HCT116 (cell line): ENCODE measurements at regions not wholly inside any gene's neighbourhood (a gene's known extent, or its start where the extent isn't known, plus 50 kb on each side); places are given as distances from the start of the nearest gene placed in this dataset.

ENCODE experiments used
- ATAC-seq: fragments of 200-7000 bp; cut with Tn5 transposase; 2 replicates; pipeline ENCODE4 v1.9.1; 2020; ENCODE audit warnings: mild to moderate bottlenecking, moderate library complexity
- BruUV-seq: library from RNA; stranded (reverse); fragments of 400-500 nt; replicated peaks from 2 replicates; lab custom pipeline; 2021; lab: Mats Ljungman, UMichigan
- CTCF ChIA-PET: fragments of 300-600 bp; sonication (Branson Sonifier 250); formaldehyde crosslinking; loops from one replicate; lab custom pipeline; 2021; ENCODE audit warnings: antibody characterized with exemption; lab: Charles Lee
- POLR2A ChIA-PET: fragments of 300-600, 350-600 bp; sonication (Branson Sonifier 250); formaldehyde crosslinking; loops from one replicate; lab custom pipeline; 2021; ENCODE audit warnings: antibody characterized with exemption; lab: Charles Lee
- RAD21 ChIA-PET, 2 experiments: fragments of 300-600 bp; sonication (Branson Sonifier 250); formaldehyde crosslinking; loops; one replicate each; lab custom pipeline; 2023; ENCODE audit warnings: low total read pairs in 2 of 2; ENCODE audit not compliant: uncharacterized antibody in 2 of 2, unreplicated experiment in 2 of 2, low non-redundant PET in 1 of 2; lab: Charles Lee
- DNase-seq: peaks from one replicate; pipeline ENCODE4 v3.0.0-alpha.2; 2010; ENCODE audit warnings: low read depth, low spot score
- H2AFZ ChIP-seq: fragments of 200-600 bp; shearing (Covaris generic), sonication (generic); 2 replicates; pipeline ENCODE4 v1.6.1; 2017; ENCODE audit warnings: low read depth, mixed run types, mixed read lengths, antibody characterized with exemption, low read length; ENCODE audit not compliant: poor library complexity, severe bottlenecking
- H3K27ac ChIP-seq: 2 replicates; pipeline ENCODE4 v1.5.1; 2012; ENCODE audit warnings: low read depth, low read length
- H3K27me3 ChIP-seq: fragments of 200-600 bp; sonication (generic); 2 replicates; pipeline ENCODE4 v1.6.1; 2016; ENCODE audit warnings: mixed run types, low read length, mixed read lengths; ENCODE audit not compliant: insufficient read depth
- H3K36me3 ChIP-seq, 2 experiments: fragments of 200-500 bp in 1 of 2; fragments of 200-600 bp in 1 of 2; sonication (Bioruptor generic) in 1 of 2; sonication (generic) in 1 of 2; 2 replicates each; pipeline versions ENCODE4 v1.5.1 to v1.6.1; 2014 to 2016; ENCODE audit warnings: low read length in 2 of 2, inconsistent platforms in 1 of 2, mixed read lengths in 1 of 2, mixed run types in 1 of 2; ENCODE audit not compliant: insufficient read depth in 2 of 2, control insufficient read depth in 1 of 2
- H3K4me1 ChIP-seq, 2 experiments: fragments of 200-600 bp in 1 of 2; sonication (generic) in 1 of 2; 2 replicates each; pipeline versions ENCODE4 v1.5.1 to v1.6.1; 2012 to 2017; ENCODE audit warnings: low read length in 2 of 2, inconsistent platforms in 1 of 2, mild to moderate bottlenecking in 1 of 2, mixed read lengths in 1 of 2, mixed run types in 1 of 2, moderate library complexity in 1 of 2; ENCODE audit not compliant: insufficient read depth in 2 of 2, control insufficient read depth in 1 of 2
- H3K4me2 ChIP-seq: fragments of 200-600 bp; sonication (generic); 2 replicates; pipeline ENCODE4 v1.6.1; 2017; ENCODE audit warnings: mixed run types, low read length, mixed read lengths
- H3K4me3 ChIP-seq, 2 experiments: fragments of 200-600 bp in 1 of 2; sonication (generic) in 1 of 2; replicated peaks in 1 of 2; 2 replicates each; pipeline ENCODE4 v1.5.1; 2011 to 2016; ENCODE audit warnings: low read length in 2 of 2, control low read depth in 1 of 2, low read depth in 1 of 2, mild to moderate bottlenecking in 1 of 2, mixed read lengths in 1 of 2, mixed run types in 1 of 2
- H3K79me2 ChIP-seq: fragments of 200-600 bp; sonication (generic); 2 replicates; pipeline ENCODE4 v1.6.1; 2017; ENCODE audit warnings: mild to moderate bottlenecking, mixed run types, low read length, moderate library complexity, mixed read lengths; ENCODE audit not compliant: insufficient read depth
- H3K9ac ChIP-seq: fragments of 200-600 bp; sonication (generic); 2 replicates; pipeline ENCODE4 v1.6.1; 2016; ENCODE audit warnings: low read length, mixed read lengths
- H3K9me2 ChIP-seq: fragments of 200-600 bp; sonication (generic), shearing (Covaris generic); 2 replicates; pipeline ENCODE4 v1.6.1; 2017; ENCODE audit warnings: mixed run types, mild to moderate bottlenecking, moderate library complexity; ENCODE audit not compliant: insufficient read depth
- H3K9me3 ChIP-seq, 2 experiments: fragments of 200-500 bp in 1 of 2; fragments of 200-600 bp in 1 of 2; sonication (Bioruptor generic) in 1 of 2; sonication (generic) in 1 of 2; 2 replicates each; pipeline ENCODE4 v1.6.1; 2014 to 2017; ENCODE audit warnings: low read length in 2 of 2, mixed read lengths in 2 of 2, inconsistent platforms in 1 of 2, low read depth in 1 of 2, mild to moderate bottlenecking in 1 of 2, mixed run types in 1 of 2, moderate library complexity in 1 of 2; ENCODE audit not compliant: control insufficient read depth in 1 of 2, insufficient read depth in 1 of 2
- H4K20me1 ChIP-seq: fragments of 200-600 bp; sonication (generic), shearing (Covaris generic); 2 replicates; pipeline ENCODE4 v1.6.1; 2017; ENCODE audit warnings: mixed run types, mild to moderate bottlenecking, moderate library complexity; ENCODE audit not compliant: insufficient read depth
- ATF3 ChIP-seq: IDR thresholded peaks from 2 replicates; pipeline ENCODE4 v1.6.1; 2012
- CBX3 ChIP-seq: IDR thresholded peaks from 2 replicates; pipeline ENCODE4 v1.6.1; 2012; ENCODE audit warnings: low read depth
- CEBPB ChIP-seq: IDR thresholded peaks from 2 replicates; pipeline ENCODE4 v1.6.1; 2012; ENCODE audit warnings: low read depth
- EGR1 ChIP-seq: IDR thresholded peaks from 2 replicates; pipeline ENCODE4 v1.6.1; 2012; ENCODE audit warnings: low read depth
- ELF1 ChIP-seq: IDR thresholded peaks from 2 replicates; pipeline ENCODE4 v1.6.1; 2012; ENCODE audit warnings: low read depth, borderline replicate concordance
- EZH2 ChIP-seq: fragments of 200-600 bp; sonication (generic); IDR thresholded peaks from 2 replicates; pipeline ENCODE4 v1.6.1; 2017; ENCODE audit warnings: antibody characterized with exemption, mixed run types
- EZH2phosphoT487 ChIP-seq: fragments of 200-600 bp; IDR thresholded peaks from 2 replicates; pipeline ENCODE4 v1.6.1; 2018; ENCODE audit warnings: antibody characterized with exemption, borderline replicate concordance
- FOSL1 ChIP-seq: IDR thresholded peaks from 2 replicates; pipeline ENCODE4 v1.6.1; 2012; ENCODE audit warnings: low read depth
- JUND ChIP-seq: IDR thresholded peaks from 2 replicates; pipeline ENCODE4 v1.6.1; 2012
- POLR2A ChIP-seq: IDR thresholded peaks from 2 replicates; pipeline ENCODE4 v1.7.0; 2011; ENCODE audit warnings: borderline replicate concordance; ENCODE audit not compliant: insufficient read depth, insufficient read length; ENCODE audit errors: extremely low read depth
- POLR2AphosphoS5 ChIP-seq: IDR thresholded peaks from 2 replicates; pipeline ENCODE4 v1.6.1; 2011; ENCODE audit warnings: mild to moderate bottlenecking, low read depth, low read length, moderate library complexity
- SIN3A ChIP-seq: IDR thresholded peaks from 2 replicates; pipeline ENCODE4 v1.6.1; 2012; ENCODE audit warnings: low read depth
- TCF7L2 ChIP-seq: IDR thresholded peaks from 2 replicates; pipeline ENCODE4 v1.7.0; 2011; ENCODE audit warnings: borderline replicate concordance, inconsistent platforms; ENCODE audit not compliant: insufficient read depth, insufficient read length; ENCODE audit errors: extremely low read depth
- YY1 ChIP-seq: IDR thresholded peaks from 2 replicates; pipeline ENCODE4 v1.6.1; 2011; ENCODE audit warnings: low read length, low read depth, moderate library complexity, mild to moderate bottlenecking; ENCODE audit not compliant: insufficient replicate concordance; ENCODE audit errors: extremely low read depth
- intact Hi-C: fragments of 100-400 bp; cut with micrococcal nuclease; formaldehyde crosslinking; loops from 2 replicates; pipeline ENCODE4 v1.10.0; 2022
- TF ChIP-seq, protein P1 (sequence below): IDR thresholded peaks from 2 replicates; pipeline ENCODE4 v1.6.1; 2012; ENCODE audit warnings: low read depth
- TF ChIP-seq, protein P2 (sequence below): IDR thresholded peaks from 2 replicates; pipeline ENCODE4 v1.6.1; 2012
- TF ChIP-seq, protein P3 (sequence below), 3 experiments: fragments of 200-600 bp in 1 of 3; sonication (generic) in 1 of 3; IDR thresholded peaks in 2 of 3; conservative IDR thresholded peaks in 1 of 3; 2 replicates each; pipeline ENCODE4 v1.5.1; 2012 to 2017; ENCODE audit warnings: low read depth in 2 of 3, low read length in 2 of 3, antibody characterized with exemption in 1 of 3, borderline replicate concordance in 1 of 3, control low read depth in 1 of 3, mild to moderate bottlenecking in 1 of 3, mixed read lengths in 1 of 3, mixed run types in 1 of 3, moderate library complexity in 1 of 3; ENCODE audit not compliant: insufficient read depth in 1 of 3
- TF ChIP-seq, protein P4 (sequence below): IDR thresholded peaks from 2 replicates; pipeline ENCODE4 v1.6.1; 2011; ENCODE audit warnings: mild to moderate bottlenecking, low read length, moderate library complexity; ENCODE audit not compliant: insufficient replicate concordance; ENCODE audit errors: extremely low read depth

DNA sequence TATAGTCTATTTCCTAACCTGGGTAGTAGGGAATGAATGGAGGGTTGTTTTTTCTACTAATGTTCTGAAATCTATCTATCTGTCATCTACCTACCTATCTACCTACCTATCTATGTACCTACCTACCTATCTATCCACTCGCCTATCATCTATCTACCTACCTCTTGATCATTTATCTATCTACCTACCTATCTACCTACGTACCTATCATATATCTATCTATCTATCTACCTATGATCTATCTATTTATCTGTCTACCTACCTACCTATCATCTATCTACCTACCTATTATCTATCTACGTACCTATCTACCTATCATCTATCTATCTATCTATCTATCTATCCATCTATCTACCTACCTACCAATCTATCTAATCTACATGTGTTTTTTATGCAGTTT, 62.5 kb upstream of the PHACTR1 start:
- intact Hi-C loops: no loop called here
- Histone ChIP-seq H2AFZ (no peak overlapping the region), H3K36me3 (no peaks in the 10 kb centered on the region), H3K4me3 (no peak overlapping the region), H3K79me2 (no peaks in the 10 kb centered on the region), H3K4me1 (no peaks in the 10 kb centered on the region), H3K27ac (no peak overlapping the region), H3K9me2 (no peaks in the 10 kb centered on the region), H3K9ac (no peak overlapping the region), H3K4me2 (no peak overlapping the region), H4K20me1 (no peaks in the 10 kb centered on the region), H3K9me3 (no peaks in the 10 kb centered on the region), H3K27me3 (peaks cover 3% of the 10 kb centered on the region)
- ATAC-seq: no peak
- ChIA-PET RAD21 (no interaction called here), CTCF (no interaction called here), POLR2A (no interaction called here)
- DNase-seq: no peak
- no peak for TF ChIP-seq JUND
- TF ChIP-seq TCF7L2: no peak
- no peak for TF ChIP-seq POLR2A
- TF ChIP-seq, protein P1, sequence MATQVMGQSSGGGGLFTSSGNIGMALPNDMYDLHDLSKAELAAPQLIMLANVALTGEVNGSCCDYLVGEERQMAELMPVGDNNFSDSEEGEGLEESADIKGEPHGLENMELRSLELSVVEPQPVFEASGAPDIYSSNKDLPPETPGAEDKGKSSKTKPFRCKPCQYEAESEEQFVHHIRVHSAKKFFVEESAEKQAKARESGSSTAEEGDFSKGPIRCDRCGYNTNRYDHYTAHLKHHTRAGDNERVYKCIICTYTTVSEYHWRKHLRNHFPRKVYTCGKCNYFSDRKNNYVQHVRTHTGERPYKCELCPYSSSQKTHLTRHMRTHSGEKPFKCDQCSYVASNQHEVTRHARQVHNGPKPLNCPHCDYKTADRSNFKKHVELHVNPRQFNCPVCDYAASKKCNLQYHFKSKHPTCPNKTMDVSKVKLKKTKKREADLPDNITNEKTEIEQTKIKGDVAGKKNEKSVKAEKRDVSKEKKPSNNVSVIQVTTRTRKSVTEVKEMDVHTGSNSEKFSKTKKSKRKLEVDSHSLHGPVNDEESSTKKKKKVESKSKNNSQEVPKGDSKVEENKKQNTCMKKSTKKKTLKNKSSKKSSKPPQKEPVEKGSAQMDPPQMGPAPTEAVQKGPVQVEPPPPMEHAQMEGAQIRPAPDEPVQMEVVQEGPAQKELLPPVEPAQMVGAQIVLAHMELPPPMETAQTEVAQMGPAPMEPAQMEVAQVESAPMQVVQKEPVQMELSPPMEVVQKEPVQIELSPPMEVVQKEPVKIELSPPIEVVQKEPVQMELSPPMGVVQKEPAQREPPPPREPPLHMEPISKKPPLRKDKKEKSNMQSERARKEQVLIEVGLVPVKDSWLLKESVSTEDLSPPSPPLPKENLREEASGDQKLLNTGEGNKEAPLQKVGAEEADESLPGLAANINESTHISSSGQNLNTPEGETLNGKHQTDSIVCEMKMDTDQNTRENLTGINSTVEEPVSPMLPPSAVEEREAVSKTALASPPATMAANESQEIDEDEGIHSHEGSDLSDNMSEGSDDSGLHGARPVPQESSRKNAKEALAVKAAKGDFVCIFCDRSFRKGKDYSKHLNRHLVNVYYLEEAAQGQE: no peak
- TF ChIP-seq EZH2: no peak
- TF ChIP-seq POLR2AphosphoS5: no peak
- TF ChIP-seq, protein P2, sequence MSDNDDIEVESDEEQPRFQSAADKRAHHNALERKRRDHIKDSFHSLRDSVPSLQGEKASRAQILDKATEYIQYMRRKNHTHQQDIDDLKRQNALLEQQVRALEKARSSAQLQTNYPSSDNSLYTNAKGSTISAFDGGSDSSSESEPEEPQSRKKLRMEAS: no peak
- TF ChIP-seq CBX3: no peak
- no peak for TF ChIP-seq YY1
- TF ChIP-seq ELF1: no peak
- no peak for TF ChIP-seq EGR1
- TF ChIP-seq ATF3: no peak
- no peak for TF ChIP-seq SIN3A
- TF ChIP-seq, protein P3, sequence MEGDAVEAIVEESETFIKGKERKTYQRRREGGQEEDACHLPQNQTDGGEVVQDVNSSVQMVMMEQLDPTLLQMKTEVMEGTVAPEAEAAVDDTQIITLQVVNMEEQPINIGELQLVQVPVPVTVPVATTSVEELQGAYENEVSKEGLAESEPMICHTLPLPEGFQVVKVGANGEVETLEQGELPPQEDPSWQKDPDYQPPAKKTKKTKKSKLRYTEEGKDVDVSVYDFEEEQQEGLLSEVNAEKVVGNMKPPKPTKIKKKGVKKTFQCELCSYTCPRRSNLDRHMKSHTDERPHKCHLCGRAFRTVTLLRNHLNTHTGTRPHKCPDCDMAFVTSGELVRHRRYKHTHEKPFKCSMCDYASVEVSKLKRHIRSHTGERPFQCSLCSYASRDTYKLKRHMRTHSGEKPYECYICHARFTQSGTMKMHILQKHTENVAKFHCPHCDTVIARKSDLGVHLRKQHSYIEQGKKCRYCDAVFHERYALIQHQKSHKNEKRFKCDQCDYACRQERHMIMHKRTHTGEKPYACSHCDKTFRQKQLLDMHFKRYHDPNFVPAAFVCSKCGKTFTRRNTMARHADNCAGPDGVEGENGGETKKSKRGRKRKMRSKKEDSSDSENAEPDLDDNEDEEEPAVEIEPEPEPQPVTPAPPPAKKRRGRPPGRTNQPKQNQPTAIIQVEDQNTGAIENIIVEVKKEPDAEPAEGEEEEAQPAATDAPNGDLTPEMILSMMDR (IDR thresholded peaks at IDR 0.05 in 2 of 3, conservative IDR thresholded peaks at IDR 0.05 in 1 of 3; ENCODE audit: borderline replicate concordance in 1 of 3, insufficient read depth in 1 of 3, low read depth in 2 of 3, low read length in 2 of 3): no peak
- TF ChIP-seq, protein P4, sequence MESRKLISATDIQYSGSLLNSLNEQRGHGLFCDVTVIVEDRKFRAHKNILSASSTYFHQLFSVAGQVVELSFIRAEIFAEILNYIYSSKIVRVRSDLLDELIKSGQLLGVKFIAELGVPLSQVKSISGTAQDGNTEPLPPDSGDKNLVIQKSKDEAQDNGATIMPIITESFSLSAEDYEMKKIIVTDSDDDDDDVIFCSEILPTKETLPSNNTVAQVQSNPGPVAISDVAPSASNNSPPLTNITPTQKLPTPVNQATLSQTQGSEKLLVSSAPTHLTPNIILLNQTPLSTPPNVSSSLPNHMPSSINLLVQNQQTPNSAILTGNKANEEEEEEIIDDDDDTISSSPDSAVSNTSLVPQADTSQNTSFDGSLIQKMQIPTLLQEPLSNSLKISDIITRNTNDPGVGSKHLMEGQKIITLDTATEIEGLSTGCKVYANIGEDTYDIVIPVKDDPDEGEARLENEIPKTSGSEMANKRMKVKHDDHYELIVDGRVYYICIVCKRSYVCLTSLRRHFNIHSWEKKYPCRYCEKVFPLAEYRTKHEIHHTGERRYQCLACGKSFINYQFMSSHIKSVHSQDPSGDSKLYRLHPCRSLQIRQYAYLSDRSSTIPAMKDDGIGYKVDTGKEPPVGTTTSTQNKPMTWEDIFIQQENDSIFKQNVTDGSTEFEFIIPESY: no peak
- no peak for TF ChIP-seq CEBPB
- no peak for TF ChIP-seq EZH2phosphoT487
- TF ChIP-seq FOSL1: no peak
- BruUV-seq: no TSS peak
